Hematopoietic multipotent progenitor cell treated with erythropoietin and hydrocortisone succinate and interleukin-3 and kit ligand, for 4 days (in vitro differentiated cells): ENCODE measurements at regions not wholly inside any gene's neighbourhood (a gene's known extent, or its start where the extent isn't known, plus 50 kb on each side); places are given as distances from the start of the nearest gene placed in this dataset.
A peak's percentile ranks its signal among the peaks of the same experiment; 100 is the strongest.

Experiments used
- DNase-seq: peaks from one replicate; pipeline ENCODE4 v3.0.0-alpha.2; 2015

GRCh38 chr10:21199501-21199900 is 302.4 kb upstream of the NEBL start:
- DNase-seq: no peak

GRCh38 chr10:21197838-21198237 is 300.7 kb upstream of the NEBL start:
- DNase-seq: no peak

GRCh38 chr10:21196822-21197395 is 299.8 kb upstream of the NEBL start:
- no peak for DNase-seq

- DNase-seq: no peak
These were observed 298.1 kb upstream of the NEBL start for GRCh38 chr10:21195252-21195651.

- peak; percentile 61 for DNase-seq
These were observed 297.4 kb upstream of the NEBL start for GRCh38 chr10:21194510-21194993.

GRCh38 chr10:21193196-21193595 is 296.1 kb upstream of the NEBL start:
- DNase-seq: no peak

GRCh38 chr10:21191512-21191911 is 294.4 kb upstream of the NEBL start:
- no peak for DNase-seq

GRCh38 chr10:21184984-21185383 is 287.9 kb upstream of the NEBL start:
- no peak for DNase-seq

GRCh38 chr10:21184216-21184615 is 287.1 kb upstream of the NEBL start:
- no peak for DNase-seq

GRCh38 chr10:21183025-21183424 is 285.9 kb upstream of the NEBL start:
- DNase-seq: no peak

GRCh38 chr10:21181451-21181850 is 284.3 kb upstream of the NEBL start:
- no peak for DNase-seq

- no peak for DNase-seq
These were observed 283.5 kb upstream of the NEBL start for GRCh38 chr10:21180604-21181003.

GRCh38 chr10:21176934-21177480 is 279.9 kb upstream of the NEBL start:
- DNase-seq: no peak

GRCh38 chr10:21175797-21176196 is 278.7 kb upstream of the NEBL start:
- DNase-seq: no peak

- DNase-seq: no peak
These were observed 277.8 kb upstream of the NEBL start for GRCh38 chr10:21174715-21175495.

- peak; percentile 37 for DNase-seq
These were observed 276.9 kb upstream of the NEBL start for GRCh38 chr10:21173802-21174714.

- peak; percentile 19 for DNase-seq
These were observed 276.1 kb upstream of the NEBL start for GRCh38 chr10:21172930-21173801.

- DNase-seq: no peak
These were observed 275.4 kb upstream of the NEBL start for GRCh38 chr10:21172542-21172929.

- DNase-seq: no peak
These were observed 274.9 kb upstream of the NEBL start for GRCh38 chr10:21171936-21172541.

- DNase-seq: peak; percentile 44
These were observed 274.3 kb upstream of the NEBL start for GRCh38 chr10:21171197-21171935.

GRCh38 chr10:21170216-21170615 is 273.1 kb upstream of the NEBL start:
- DNase-seq: no peak
